Trophoblast cell (in vitro differentiated cells and primary cell): ENCODE measurements at regions not wholly inside any gene's neighbourhood (a gene's known extent, or its start where the extent isn't known, plus 50 kb on each side); places are given as distances from the start of the nearest gene placed in this dataset.
A peak's percentile ranks its signal among the peaks of the same experiment; 100 is the strongest.

Source experiments
- DNase-seq, 2 donors: peaks; one replicate each; pipeline ENCODE4 v3.0.0-alpha.2; 2016
- H2AFZ ChIP-seq: 2 replicates; pipeline ENCODE4 v1.6.1; 2013; ENCODE audit warnings: low read length, moderate library complexity, mild to moderate bottlenecking; ENCODE audit not compliant: insufficient read depth, poor library complexity
- H2AK5ac ChIP-seq: 2 replicates; pipeline ENCODE4 v1.6.1; 2013; ENCODE audit warnings: mild to moderate bottlenecking, low read length
- H2BK120ac ChIP-seq: 2 replicates; pipeline ENCODE4 v1.6.1; 2013; ENCODE audit warnings: low read length, mild to moderate bottlenecking, moderate library complexity; ENCODE audit not compliant: insufficient read depth, poor library complexity
- H2BK12ac ChIP-seq: 2 replicates; pipeline ENCODE4 v1.6.1; 2013; ENCODE audit warnings: mild to moderate bottlenecking, low read length, moderate library complexity
- H2BK5ac ChIP-seq: 2 replicates; pipeline ENCODE4 v1.6.1; 2013; ENCODE audit warnings: low read length, low read depth, moderate library complexity, mild to moderate bottlenecking; ENCODE audit not compliant: poor library complexity
- H3K14ac ChIP-seq: 2 replicates; pipeline ENCODE4 v1.6.1; 2013; ENCODE audit warnings: mild to moderate bottlenecking, low read length
- H3K18ac ChIP-seq: 2 replicates; pipeline ENCODE4 v1.6.1; 2013; ENCODE audit warnings: mild to moderate bottlenecking, low read length
- H3K23ac ChIP-seq: 2 replicates; pipeline ENCODE4 v1.6.1; 2013; ENCODE audit warnings: low read length
- H3K27ac ChIP-seq: 2 replicates; pipeline ENCODE4 v1.5.1; 2013; ENCODE audit warnings: low read depth, mild to moderate bottlenecking, inconsistent platforms, low read length, moderate library complexity
- H3K27me3 ChIP-seq: 2 replicates; pipeline ENCODE4 v1.6.1; 2013; ENCODE audit warnings: inconsistent platforms, mild to moderate bottlenecking, low read length, moderate library complexity; ENCODE audit not compliant: insufficient read depth
- H3K36me3 ChIP-seq, 2 experiments: 1 replicate in 1 of 2; 2 replicates in 1 of 2; pipeline ENCODE4 v1.6.1; 2013; ENCODE audit warnings: low read length in 2 of 2, mild to moderate bottlenecking in 2 of 2, moderate library complexity in 1 of 2; ENCODE audit not compliant: insufficient read depth in 2 of 2, control insufficient read depth in 1 of 2
- H3K4ac ChIP-seq: 2 replicates; pipeline ENCODE4 v1.6.1; 2013; ENCODE audit warnings: low read depth, mild to moderate bottlenecking, low read length, moderate library complexity
- H3K4me1 ChIP-seq, 2 experiments: 1 replicate in 1 of 2; 2 replicates in 1 of 2; pipeline ENCODE4 v1.6.1; 2013; ENCODE audit warnings: low read length in 2 of 2, mild to moderate bottlenecking in 2 of 2, moderate library complexity in 1 of 2; ENCODE audit not compliant: insufficient read depth in 2 of 2, control insufficient read depth in 1 of 2
- H3K4me2 ChIP-seq: 2 replicates; pipeline ENCODE4 v1.6.1; 2013; ENCODE audit warnings: inconsistent platforms, mild to moderate bottlenecking, low read length, moderate library complexity
- H3K4me3 ChIP-seq: 2 replicates; pipeline ENCODE4 v1.5.1; 2013; ENCODE audit warnings: mild to moderate bottlenecking, low read depth, low read length, inconsistent platforms
- H3K79me1 ChIP-seq: one replicate; pipeline ENCODE4 v1.6.1; 2013; ENCODE audit warnings: low read length
- H3K79me2 ChIP-seq: 2 replicates; pipeline ENCODE4 v1.6.1; 2013; ENCODE audit warnings: low read length, mild to moderate bottlenecking; ENCODE audit not compliant: control insufficient read depth, insufficient read depth, poor library complexity
- H3K9ac ChIP-seq: 2 replicates; pipeline ENCODE4 v1.6.1; 2013; ENCODE audit warnings: mild to moderate bottlenecking, low read length
- H3K9me3 ChIP-seq: 2 replicates; pipeline ENCODE4 v1.6.1; 2013; ENCODE audit warnings: low read depth, mild to moderate bottlenecking, control low read depth, inconsistent platforms, low read length; ENCODE audit not compliant: insufficient read depth
- H4K12ac ChIP-seq: 2 replicates; pipeline ENCODE4 v1.6.1; 2013; ENCODE audit warnings: low read depth, mild to moderate bottlenecking, low read length, moderate library complexity
- H4K8ac ChIP-seq: 2 replicates; pipeline ENCODE4 v1.6.1; 2013; ENCODE audit warnings: low read depth, mild to moderate bottlenecking, low read length, moderate library complexity
- H4K91ac ChIP-seq: one replicate; pipeline ENCODE4 v1.6.1; 2013; ENCODE audit warnings: low read depth, mild to moderate bottlenecking, low read length, moderate library complexity
- WGBS: extraction: QIAGEN DNeasy Blood & Tissue Kit; methylation state at CpG from one replicate; pipeline ENCODE4 v1.1.7; 2013; ENCODE audit warnings: missing lambda C conversion rate; ENCODE audit not compliant: insufficient read length, insufficient coverage; ENCODE audit errors: extremely low coverage; 5-methylcytosine and 5-hydroxymethylcytosine counted together

DNA sequence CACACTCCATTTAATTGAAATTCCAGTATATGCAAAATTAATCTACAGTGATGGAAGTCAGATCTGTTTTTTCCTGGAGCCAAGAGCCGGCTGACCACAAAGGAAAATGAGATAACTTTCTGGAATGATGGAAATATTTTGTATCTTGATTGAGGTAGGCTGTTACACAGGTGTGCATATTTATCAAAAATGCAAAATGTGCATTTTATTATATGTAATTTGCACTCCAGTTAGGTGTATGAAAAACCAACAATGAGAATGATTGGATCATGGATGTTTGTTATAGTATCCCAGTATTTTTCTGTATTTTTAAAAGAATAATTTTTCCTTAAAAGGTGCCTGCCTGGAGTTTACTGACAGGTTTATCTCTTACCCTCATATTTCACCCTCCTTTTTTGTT is 242.0 kb upstream of the JAG1 start:
- Histone ChIP-seq H3K79me2 (no peaks in the 10 kb centered on the region), H3K4me2 (no peak overlapping the region), H3K9me3 (no peaks in the 10 kb centered on the region), H3K23ac (no peak overlapping the region), H3K36me3 (no peaks in the 10 kb centered on the region), H3K9ac (no peak overlapping the region), H4K8ac (no peak overlapping the region), H3K27ac (no peak overlapping the region), H2BK5ac (no peak overlapping the region), H3K27me3 (no peaks in the 10 kb centered on the region), H3K18ac (no peak overlapping the region), H2BK120ac (no peak overlapping the region), H3K14ac (no peak overlapping the region), H3K4ac (no peak overlapping the region), H3K79me1 (no peaks in the 10 kb centered on the region), H4K12ac (no peak overlapping the region), H3K4me3 (no peak overlapping the region), H3K4me1 (no peaks in the 10 kb centered on the region), H2BK12ac (no peak overlapping the region), H4K91ac (no peak overlapping the region), H2AFZ (no peak overlapping the region), H2AK5ac (no peak overlapping the region)
- no peak for DNase-seq
- no CpG with 5 or more reads among the region's 1 CpG for WGBS

DNA sequence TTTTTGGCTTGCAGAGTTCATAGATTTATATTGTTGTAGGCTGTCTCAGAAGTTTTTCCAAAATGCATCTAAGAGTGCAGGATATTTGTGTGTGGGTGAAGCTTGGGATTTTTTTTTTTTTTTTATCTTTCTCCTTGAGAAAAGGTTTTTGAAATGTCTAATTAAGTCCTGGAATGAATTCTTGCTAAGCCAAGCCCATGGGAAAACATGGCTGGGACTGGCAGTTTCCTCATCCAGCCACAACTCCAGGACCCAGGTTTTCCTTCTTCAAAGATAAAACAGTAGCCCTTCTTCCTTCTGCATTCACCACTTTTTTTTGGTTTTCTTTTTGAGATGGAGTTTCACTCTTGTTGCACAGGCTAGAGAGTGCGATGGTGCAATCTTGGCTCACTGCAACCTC is 242.5 kb upstream of the JAG1 start:
- WGBS: no CpG with 5 or more reads among the region's 1 CpG
- H2AK5ac ChIP-seq: no peak overlapping the region
- no peak overlapping the region for H3K4me2 ChIP-seq

DNA sequence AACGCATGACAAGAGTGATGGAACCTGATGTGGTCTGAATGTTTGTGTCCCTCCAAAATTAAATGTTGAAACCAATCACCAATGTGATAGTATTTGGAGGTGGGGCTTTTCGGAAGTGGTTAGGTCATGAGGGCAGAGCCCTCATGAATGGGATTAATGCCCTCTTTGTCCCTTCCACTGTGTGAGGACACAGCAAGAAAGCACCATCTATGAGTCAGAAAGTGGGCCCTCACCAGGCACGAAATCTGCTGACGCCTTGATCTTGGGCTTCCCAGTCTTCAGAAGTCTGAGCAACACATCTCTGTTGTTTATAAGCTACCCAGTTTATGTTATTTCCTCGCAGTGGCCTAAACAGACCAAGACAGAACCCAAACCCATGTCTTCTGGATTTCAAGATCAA is 244.0 kb upstream of the JAG1 start:
- Histone ChIP-seq H3K79me1 (no peaks in the 10 kb centered on the region), H3K79me2 (no peaks in the 10 kb centered on the region), H3K23ac (no peak overlapping the region), H2AK5ac (no peak overlapping the region), H2BK5ac (no peak overlapping the region), H3K18ac (no peak overlapping the region), H3K27me3 (no peaks in the 10 kb centered on the region), H3K4ac (no peak overlapping the region), H2BK120ac (no peak overlapping the region), H3K4me1 (no peaks in the 10 kb centered on the region), H3K9me3 (no peaks in the 10 kb centered on the region), H2BK12ac (no peak overlapping the region), H3K4me2 (no peak overlapping the region), H3K9ac (no peak overlapping the region), H4K12ac (no peak overlapping the region), H3K36me3 (no peaks in the 10 kb centered on the region), H3K14ac (no peak overlapping the region), H4K8ac (no peak overlapping the region), H3K4me3 (no peak overlapping the region), H3K27ac (no peak overlapping the region), H2AFZ (no peak overlapping the region), H4K91ac (no peak overlapping the region)
- no peak for DNase-seq
- no CpG with 5 or more reads among the region's 5 CpGs for WGBS

More for the DNA sequence above, 242.5 kb upstream of the JAG1 start:
- H3K4me3 ChIP-seq: no peak overlapping the region
- H4K8ac ChIP-seq: no peak overlapping the region
- no peaks in the 10 kb centered on the region for H3K36me3 ChIP-seq
- no peak overlapping the region for H3K4ac ChIP-seq
- no peaks in the 10 kb centered on the region for H3K79me2 ChIP-seq
- H3K4me1 ChIP-seq: no peaks in the 10 kb centered on the region
- H3K27ac ChIP-seq: no peak overlapping the region
- H4K12ac ChIP-seq: no peak overlapping the region
- H2BK5ac ChIP-seq: no peak overlapping the region
- no peak overlapping the region for H2BK120ac ChIP-seq
- no peaks in the 10 kb centered on the region for H3K27me3 ChIP-seq
- H4K91ac ChIP-seq: no peak overlapping the region
- no peak for DNase-seq
- no peaks in the 10 kb centered on the region for H3K9me3 ChIP-seq
- H2BK12ac ChIP-seq: no peak overlapping the region
- H3K23ac ChIP-seq: no peak overlapping the region
- no peak overlapping the region for H3K18ac ChIP-seq
- no peaks in the 10 kb centered on the region for H3K79me1 ChIP-seq
- H3K9ac ChIP-seq: no peak overlapping the region
- H2AFZ ChIP-seq: no peak overlapping the region
- H3K14ac ChIP-seq: no peak overlapping the region

GRCh38 chr20:10919396-10920140 is 245.8 kb upstream of the JAG1 start:
- no peak for DNase-seq
- no peak overlapping the region for H4K8ac ChIP-seq
- H3K27ac ChIP-seq: no peak overlapping the region
- no peak overlapping the region for H4K12ac ChIP-seq
- H3K4me1 ChIP-seq: peaks cover 0 to 2% of the 10 kb centered on the region in 2 experiments
- H3K23ac ChIP-seq: no peak overlapping the region
- no CpG with 5 or more reads among the region's 6 CpGs for WGBS
- H3K18ac ChIP-seq: no peak overlapping the region
- no peaks in the 10 kb centered on the region for H3K27me3 ChIP-seq
- H2BK12ac ChIP-seq: no peak overlapping the region
- no peaks in the 10 kb centered on the region for H3K9me3 ChIP-seq
- no peak overlapping the region for H2AK5ac ChIP-seq
- H3K4me2 ChIP-seq: no peak overlapping the region
- no peak overlapping the region for H3K4ac ChIP-seq
- H2BK120ac ChIP-seq: no peak overlapping the region
- H2AFZ ChIP-seq: no peak overlapping the region
- H3K79me2 ChIP-seq: no peaks in the 10 kb centered on the region
- no peak overlapping the region for H3K14ac ChIP-seq
- H3K4me3 ChIP-seq: peak overlapping the region; percentile 61
- H3K36me3 ChIP-seq: no peaks in the 10 kb centered on the region
- no peak overlapping the region for H2BK5ac ChIP-seq
- H3K79me1 ChIP-seq: no peaks in the 10 kb centered on the region
- H4K91ac ChIP-seq: no peak overlapping the region
- H3K9ac ChIP-seq: no peak overlapping the region
